ENCODE measurements at regions not wholly inside any gene's neighbourhood (a gene's known extent, or its start where the extent isn't known, plus 50 kb on each side); places are given as distances from the start of the nearest gene placed in this dataset.

- no peak overlapping the region for H3K9ac ChIP-seq (ENCODE audit: low read length)
- no peaks in the 10 kb centered on the region for H3K9me3 ChIP-seq (ENCODE audit: insufficient read depth, low read length)
- H3F3A ChIP-seq (ENCODE audit: insufficient read depth) = no peaks in the 10 kb centered on the region
- H3K4me3 ChIP-seq (ENCODE audit: insufficient read depth, low read length, poor library complexity, severe bottlenecking) = no peak overlapping the region
- no peaks in the 10 kb centered on the region for H3K36me3 ChIP-seq (ENCODE audit: low read length)
- no peak overlapping the region for H3K4me2 ChIP-seq (ENCODE audit: low read depth, low read length, poor library complexity, severe bottlenecking)
- no peaks in the 10 kb centered on the region for H4K20me1 ChIP-seq (ENCODE audit: low read depth, low read length)
- no peaks in the 10 kb centered on the region for H3K79me2 ChIP-seq (ENCODE audit: insufficient read depth, low read length)
- H3K27ac ChIP-seq (ENCODE audit: low read depth, low read length) = no peak overlapping the region
- no peak overlapping the region for H2AFZ ChIP-seq (ENCODE audit: low read depth, low read length, severe bottlenecking)
- H3K9me2 ChIP-seq (replicated peaks; ENCODE audit: insufficient read depth, low read length) = no peaks in the 10 kb centered on the region
- no peaks in the 10 kb centered on the region for H3K27me3 ChIP-seq (ENCODE audit: low read length)
- TF ChIP-seq, protein P1, sequence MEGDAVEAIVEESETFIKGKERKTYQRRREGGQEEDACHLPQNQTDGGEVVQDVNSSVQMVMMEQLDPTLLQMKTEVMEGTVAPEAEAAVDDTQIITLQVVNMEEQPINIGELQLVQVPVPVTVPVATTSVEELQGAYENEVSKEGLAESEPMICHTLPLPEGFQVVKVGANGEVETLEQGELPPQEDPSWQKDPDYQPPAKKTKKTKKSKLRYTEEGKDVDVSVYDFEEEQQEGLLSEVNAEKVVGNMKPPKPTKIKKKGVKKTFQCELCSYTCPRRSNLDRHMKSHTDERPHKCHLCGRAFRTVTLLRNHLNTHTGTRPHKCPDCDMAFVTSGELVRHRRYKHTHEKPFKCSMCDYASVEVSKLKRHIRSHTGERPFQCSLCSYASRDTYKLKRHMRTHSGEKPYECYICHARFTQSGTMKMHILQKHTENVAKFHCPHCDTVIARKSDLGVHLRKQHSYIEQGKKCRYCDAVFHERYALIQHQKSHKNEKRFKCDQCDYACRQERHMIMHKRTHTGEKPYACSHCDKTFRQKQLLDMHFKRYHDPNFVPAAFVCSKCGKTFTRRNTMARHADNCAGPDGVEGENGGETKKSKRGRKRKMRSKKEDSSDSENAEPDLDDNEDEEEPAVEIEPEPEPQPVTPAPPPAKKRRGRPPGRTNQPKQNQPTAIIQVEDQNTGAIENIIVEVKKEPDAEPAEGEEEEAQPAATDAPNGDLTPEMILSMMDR (IDR thresholded peaks at IDR 0.05; ENCODE audit: insufficient read depth, low read length, poor library complexity, severe bottlenecking) = no peak
- no peak for TF ChIP-seq EZH2phosphoT487 (conservative IDR thresholded peaks at IDR 0.05; ENCODE audit: low read length)
Measured at GRCh38 chr3:168288511-168289401, 193.0 kb upstream of the GOLIM4 start.

GRCh38 chr3:168285506-168285905 lies 189.8 kb upstream of the GOLIM4 start:
- no peak overlapping the region for H2AFZ ChIP-seq (ENCODE audit: low read depth, low read length, severe bottlenecking)
- no peaks in the 10 kb centered on the region for H3K36me3 ChIP-seq (ENCODE audit: low read length)
- H3K9me3 ChIP-seq (ENCODE audit: insufficient read depth, low read length) = no peaks in the 10 kb centered on the region
- H3K79me2 ChIP-seq (ENCODE audit: insufficient read depth, low read length) = no peaks in the 10 kb centered on the region
- no peaks in the 10 kb centered on the region for H3K27me3 ChIP-seq (ENCODE audit: low read length)
- TF ChIP-seq EZH2phosphoT487 (conservative IDR thresholded peaks at IDR 0.05; ENCODE audit: low read length) = no peak
- TF ChIP-seq, protein P1 (IDR thresholded peaks at IDR 0.05; ENCODE audit: insufficient read depth, low read length, poor library complexity, severe bottlenecking) = no peak
- H3K4me3 ChIP-seq (ENCODE audit: insufficient read depth, low read length, poor library complexity, severe bottlenecking) = no peak overlapping the region
- no peaks in the 10 kb centered on the region for H4K20me1 ChIP-seq (ENCODE audit: low read depth, low read length)
- H3K9ac ChIP-seq (ENCODE audit: low read length) = no peak overlapping the region
- no peak overlapping the region for H3K4me2 ChIP-seq (ENCODE audit: low read depth, low read length, poor library complexity, severe bottlenecking)
- H3K9me2 ChIP-seq (replicated peaks; ENCODE audit: insufficient read depth, low read length) = no peaks in the 10 kb centered on the region
- no peak overlapping the region for H3K27ac ChIP-seq (ENCODE audit: low read depth, low read length)
- no peaks in the 10 kb centered on the region for H3F3A ChIP-seq (ENCODE audit: insufficient read depth)

GRCh38 chr3:168284728-168285127 lies 189.0 kb upstream of the GOLIM4 start:
- Histone ChIP-seq H3K9me3 (ENCODE audit: insufficient read depth, low read length) (no peaks in the 10 kb centered on the region), H3K36me3 (ENCODE audit: low read length) (no peaks in the 10 kb centered on the region), H3F3A (ENCODE audit: insufficient read depth) (no peaks in the 10 kb centered on the region), H3K9me2 (replicated peaks; ENCODE audit: insufficient read depth, low read length) (no peaks in the 10 kb centered on the region), H2AFZ (ENCODE audit: low read depth, low read length, severe bottlenecking) (no peak overlapping the region), H3K79me2 (ENCODE audit: insufficient read depth, low read length) (no peaks in the 10 kb centered on the region), H3K4me3 (ENCODE audit: insufficient read depth, low read length, poor library complexity, severe bottlenecking) (no peak overlapping the region), H3K27me3 (ENCODE audit: low read length) (no peaks in the 10 kb centered on the region), H3K4me2 (ENCODE audit: low read depth, low read length, poor library complexity, severe bottlenecking) (no peak overlapping the region), H3K9ac (ENCODE audit: low read length) (no peak overlapping the region), H3K27ac (ENCODE audit: low read depth, low read length) (no peak overlapping the region), H4K20me1 (ENCODE audit: low read depth, low read length) (no peaks in the 10 kb centered on the region)
- no peak for TF ChIP-seq EZH2phosphoT487 (conservative IDR thresholded peaks at IDR 0.05; ENCODE audit: low read length)
- TF ChIP-seq, protein P1 (IDR thresholded peaks at IDR 0.05; ENCODE audit: insufficient read depth, low read length, poor library complexity, severe bottlenecking) = no peak
